Heart left ventricle (tissue), 16 donors: ENCODE measurements at regions not wholly inside any gene's neighbourhood (a gene's known extent, or its start where the extent isn't known, plus 50 kb on each side); places are given as distances from the start of the nearest gene placed in this dataset.
A peak's percentile ranks its signal among the peaks of the same experiment; 100 is the strongest.

Experiments
- ATAC-seq, 4 donors: fragments of 200-7000 bp; cut with Tn5 transposase; one replicate each; pipeline ENCODE4 v1.9.1; 2020 to 2022; ENCODE audit warnings: moderate library complexity in 4 of 4, mild to moderate bottlenecking in 3 of 4, moderate number of reproducible peaks in 1 of 4
- DNase-seq, 5 donors: peaks; one replicate each; pipeline ENCODE4 v3.0.0-alpha.2; 2020
- H3K27ac ChIP-seq, 12 donors: fragments of 200-600 bp; sonication (generic) in 4 of 12; one replicate each; pipeline versions ENCODE4 v1.5.0 to v1.8.0; 2016 to 2022; ENCODE audit warnings: mild to moderate bottlenecking in 2 of 12
- H3K27me3 ChIP-seq, 9 donors: fragments of 200-600 bp; sonication (generic) in 2 of 9; one replicate each; pipeline versions ENCODE4 v1.5.1 to v1.8.0; 2016 to 2022; ENCODE audit warnings: mild to moderate bottlenecking in 3 of 9
- H3K36me3 ChIP-seq, 9 donors: fragments of 200-600 bp; sonication (generic) in 2 of 9; one replicate each; pipeline versions ENCODE4 v1.5.0 to v1.8.0; 2018 to 2022; ENCODE audit warnings: mild to moderate bottlenecking in 2 of 9
- H3K4me1 ChIP-seq, 12 donors: fragments of 200-600 bp; sonication (generic) in 4 of 12; one replicate each; pipeline versions ENCODE4 v1.5.0 to v1.8.0; 2016 to 2022; ENCODE audit warnings: mild to moderate bottlenecking in 3 of 12
- H3K4me3 ChIP-seq, 12 donors: fragments of 200-600 bp; sonication (generic) in 4 of 12; one replicate each; pipeline versions ENCODE4 v1.5.0 to v1.8.0; 2017 to 2022; ENCODE audit warnings: mild to moderate bottlenecking in 9 of 12, moderate library complexity in 4 of 12
- H3K9me3 ChIP-seq, 12 donors: fragments of 200-600 bp; sonication (generic) in 4 of 12; one replicate each; pipeline versions ENCODE4 v1.5.0 to v1.8.0; 2016 to 2022; ENCODE audit warnings: mild to moderate bottlenecking in 1 of 12
- POLR2A ChIP-seq, 2 donors: fragments of 450-650 bp; IDR thresholded peaks; one replicate each; pipeline ENCODE4 v1.6.1; 2017; ENCODE audit warnings: antibody characterized with exemption in 2 of 2, mild to moderate bottlenecking in 2 of 2, moderate library complexity in 2 of 2
- WGBS, 4 donors: extraction: QIAGEN DNeasy Blood & Tissue Kit in 2 of 4; methylation state at CpG; one replicate each; pipeline versions ENCODE4 v1.1.5 to v1.1.7; 2013 to 2018; 5-methylcytosine and 5-hydroxymethylcytosine counted together
- intact Hi-C, 10 donors: fragments of 100-400 bp; cut with DNase I; formaldehyde crosslinking; loops; one replicate each; pipeline versions ENCODE4 v1.11.1 to v1.14.2; 2022
- TF ChIP-seq, protein P1 (sequence below), 12 donors: fragments of 200-600 bp; sonication (generic) in 4 of 12; IDR thresholded peaks; one replicate each; pipeline versions ENCODE4 v1.5.0 to v1.8.0; 2018 to 2022; ENCODE audit warnings: antibody characterized with exemption in 12 of 12, mild to moderate bottlenecking in 5 of 12
- donor health status: ischemic (EF 13 %, LVEDD 7.1; RV severe dilation, severe dysfunction).
- donor health status: healthy with polysubstance abuse.
- donor health status: DM: no; HTN: yes; CAD: no.
- donor health status: DM: no; HTN: no; CAD: no.
- donor health status: ischemic (EF 25% LVEDD 6.9; RV normal size, moderate dysfunction).
- donor health status: ischemic (EF 25% LVEDD 5.7; RV mildly dilated, moderate dysfunction).
- donor health status: healthy.
- donor health status: DM: yes; HTN: yes; CAD: no.
- donor health status: ischemic (EF 35%, LVEDD 5.7; RV mildly dilated, moderate dysfunction).
- donor health status: nonischemic (EF 11% LVEDD 7.7; RV severe dilation, severe dysfunction).
- donor health status: DM: yes; HTN: yes; CAD: no.
- donor health status: PGD.
- donor health status: ischemic (EF 29% LVEDD 5.4; RV normal size, mild dysfunction).
- donor health status: nonischemic (EF 23%, LVEDD 6.1; RV moderate dilation, normal function).

DNA sequence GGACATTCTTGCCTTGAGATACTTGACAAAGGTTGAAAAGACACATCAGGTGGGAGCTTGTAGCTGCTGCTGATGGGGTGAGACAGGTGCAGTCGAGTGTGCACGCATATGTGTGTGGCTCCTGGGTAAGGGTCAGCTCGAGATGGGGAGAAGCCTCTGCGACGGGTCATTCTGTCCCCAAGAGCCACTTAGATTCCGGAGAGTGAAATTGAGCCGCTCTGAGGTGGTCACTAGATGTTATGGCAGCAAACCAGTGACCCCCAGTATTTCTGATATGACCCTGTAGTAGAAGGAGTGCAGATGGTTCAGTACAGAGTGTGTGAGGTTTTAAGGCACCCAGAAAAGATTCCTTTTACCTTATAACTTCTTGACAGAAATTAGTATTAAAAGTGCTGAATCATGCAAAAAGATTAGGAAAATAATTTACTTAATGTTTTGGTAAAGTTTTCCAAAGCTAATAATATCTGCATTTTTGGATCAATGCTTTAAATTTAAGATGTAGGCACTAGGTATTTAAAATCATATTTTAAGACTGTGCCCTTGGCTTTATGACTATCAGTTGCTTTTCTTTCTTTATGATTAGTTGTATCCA, 241.9 kb upstream of the TOPAZ1 start:
- ATAC-seq, result no peak
- DNase-seq, result no peak
- no peaks in the 10 kb centered on the region for H3K36me3 ChIP-seq
- peak overlapping the region in 2 of 12 donors; percentile 37 to 55 for H3K4me3 ChIP-seq
- no peak overlapping the region for H3K27ac ChIP-seq
- intact Hi-C loops, result no loop called here
- peaks cover 0 to 49% (median 35%) of the 10 kb centered on the region in 12 donors for H3K4me1 ChIP-seq
- H3K27me3 ChIP-seq, result peaks cover 47 to 99% (median 77%) of the 10 kb centered on the region in 9 donors
- no peak for TF ChIP-seq POLR2A (IDR thresholded peaks at IDR 0.05)
- TF ChIP-seq, protein P1, sequence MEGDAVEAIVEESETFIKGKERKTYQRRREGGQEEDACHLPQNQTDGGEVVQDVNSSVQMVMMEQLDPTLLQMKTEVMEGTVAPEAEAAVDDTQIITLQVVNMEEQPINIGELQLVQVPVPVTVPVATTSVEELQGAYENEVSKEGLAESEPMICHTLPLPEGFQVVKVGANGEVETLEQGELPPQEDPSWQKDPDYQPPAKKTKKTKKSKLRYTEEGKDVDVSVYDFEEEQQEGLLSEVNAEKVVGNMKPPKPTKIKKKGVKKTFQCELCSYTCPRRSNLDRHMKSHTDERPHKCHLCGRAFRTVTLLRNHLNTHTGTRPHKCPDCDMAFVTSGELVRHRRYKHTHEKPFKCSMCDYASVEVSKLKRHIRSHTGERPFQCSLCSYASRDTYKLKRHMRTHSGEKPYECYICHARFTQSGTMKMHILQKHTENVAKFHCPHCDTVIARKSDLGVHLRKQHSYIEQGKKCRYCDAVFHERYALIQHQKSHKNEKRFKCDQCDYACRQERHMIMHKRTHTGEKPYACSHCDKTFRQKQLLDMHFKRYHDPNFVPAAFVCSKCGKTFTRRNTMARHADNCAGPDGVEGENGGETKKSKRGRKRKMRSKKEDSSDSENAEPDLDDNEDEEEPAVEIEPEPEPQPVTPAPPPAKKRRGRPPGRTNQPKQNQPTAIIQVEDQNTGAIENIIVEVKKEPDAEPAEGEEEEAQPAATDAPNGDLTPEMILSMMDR (IDR thresholded peaks at IDR 0.05), result no peak
- H3K9me3 ChIP-seq, result no peaks in the 10 kb centered on the region
- 60 to 72% (median 65%) methylated on average over 7 of the region's 7 CpGs for WGBS, 4 donors

DNA sequence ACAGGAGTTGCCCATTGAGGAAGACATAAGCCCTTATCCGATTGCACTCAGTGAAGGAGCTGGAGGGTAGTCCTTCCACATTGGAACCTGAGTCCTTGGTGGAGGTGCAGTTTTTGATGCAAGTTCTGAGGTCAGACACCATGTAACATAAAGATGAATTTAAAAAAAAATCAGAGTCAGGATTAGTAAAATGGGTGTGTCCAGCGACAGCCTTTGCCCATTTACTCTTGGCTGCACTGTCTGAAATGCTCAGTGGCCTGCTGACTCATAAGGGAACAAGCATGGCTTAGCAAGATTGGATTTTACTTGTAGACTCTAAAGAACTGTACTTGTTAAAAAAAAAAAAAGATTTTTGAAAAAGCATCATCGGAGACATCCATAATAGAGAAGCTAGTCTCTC, 241.1 kb upstream of the TOPAZ1 start:
- no peak for ATAC-seq
- no peak overlapping the region for H3K4me3 ChIP-seq
- H3K9me3 ChIP-seq, result no peaks in the 10 kb centered on the region
- no peak for TF ChIP-seq POLR2A (IDR thresholded peaks at IDR 0.05)
- TF ChIP-seq, protein P1 (IDR thresholded peaks at IDR 0.05), result no peak
- peaks cover 0 to 42% (median 28%) of the 10 kb centered on the region in 12 donors for H3K4me1 ChIP-seq
- peaks cover 40 to 99% (median 70%) of the 10 kb centered on the region in 9 donors for H3K27me3 ChIP-seq
- H3K27ac ChIP-seq, result no peak overlapping the region
- intact Hi-C loops, result no loop called here
- 88 to 94% (median 90%) methylated on average over 3 of the region's 3 CpGs for WGBS, 4 donors
- no peak for DNase-seq
- H3K36me3 ChIP-seq, result no peaks in the 10 kb centered on the region

DNA sequence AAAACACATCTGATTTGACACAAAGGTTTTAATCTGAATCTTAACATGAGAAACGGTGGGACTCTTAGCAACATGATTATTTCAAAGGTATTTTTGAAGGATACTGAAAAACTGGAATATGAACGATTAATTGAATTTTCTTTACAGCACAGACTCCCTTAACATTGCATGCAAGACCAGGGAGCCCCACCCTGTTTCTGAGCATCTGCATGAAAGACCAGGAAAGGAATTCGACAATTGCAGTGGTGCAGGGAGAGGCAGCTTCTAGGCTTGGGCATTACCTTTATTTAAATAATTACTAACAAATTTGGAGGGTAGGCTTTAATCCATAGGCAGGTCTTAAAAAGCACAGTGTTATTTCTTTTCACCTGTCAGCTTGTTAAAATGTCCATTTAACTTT, 240.6 kb upstream of the TOPAZ1 start:
- Histone ChIP-seq H3K9me3 (no peaks in the 10 kb centered on the region), H3K4me3 (no peak overlapping the region), H3K27me3 (peaks cover 35 to 99% (median 65%) of the 10 kb centered on the region in 9 donors), H3K36me3 (no peaks in the 10 kb centered on the region), H3K27ac (no peak overlapping the region), H3K4me1 (peaks cover 0 to 37% (median 26%) of the 10 kb centered on the region in 12 donors)
- 74 to 76% (median 76%) methylated on average over 3 of the region's 3 CpGs for WGBS, 4 donors
- no peak for TF ChIP-seq POLR2A (IDR thresholded peaks at IDR 0.05)
- TF ChIP-seq, protein P1 (IDR thresholded peaks at IDR 0.05), result no peak
- ATAC-seq (no peak), DNase-seq (no peak)
- intact Hi-C loops, result no loop called here

DNA sequence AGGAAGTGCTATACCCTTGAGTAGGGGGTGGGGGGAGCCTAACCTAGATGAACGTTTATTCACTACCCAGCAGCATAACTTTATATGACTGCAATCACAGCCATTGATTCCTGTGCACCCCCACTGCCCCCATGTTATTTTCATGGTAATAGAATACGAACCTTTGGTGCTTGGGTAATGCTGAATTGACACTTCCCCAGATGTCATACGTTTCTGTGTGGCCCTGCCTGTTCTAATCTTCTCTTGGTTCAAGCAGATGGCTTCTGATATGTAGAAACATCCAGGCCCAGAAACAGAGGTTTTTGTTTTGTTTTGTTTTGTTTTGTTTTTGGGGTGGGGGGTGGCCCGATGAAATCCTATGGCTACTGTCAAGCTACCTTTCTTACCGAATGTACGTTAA, 237.9 kb upstream of the TOPAZ1 start:
- Histone ChIP-seq H3K27me3 (peaks cover 10 to 80% (median 42%) of the 10 kb centered on the region in 9 donors), H3K36me3 (no peaks in the 10 kb centered on the region), H3K4me3 (no peak overlapping the region), H3K9me3 (no peaks in the 10 kb centered on the region), H3K27ac (no peak overlapping the region), H3K4me1 (peaks cover 0 to 9% (median 6%) of the 10 kb centered on the region in 12 donors)
- 68 to 74% (median 71%) methylated on average over 6 of the region's 6 CpGs for WGBS, 4 donors
- ATAC-seq (no peak), DNase-seq (no peak)
- intact Hi-C loops, result no loop called here
- TF ChIP-seq POLR2A (IDR thresholded peaks at IDR 0.05), result no peak
- TF ChIP-seq, protein P1 (IDR thresholded peaks at IDR 0.05), result no peak
